ENCODE measurements at regions not wholly inside any gene's neighbourhood (a gene's known extent, or its start where the extent isn't known, plus 50 kb on each side); places are given as distances from the start of the nearest gene placed in this dataset.

DNA sequence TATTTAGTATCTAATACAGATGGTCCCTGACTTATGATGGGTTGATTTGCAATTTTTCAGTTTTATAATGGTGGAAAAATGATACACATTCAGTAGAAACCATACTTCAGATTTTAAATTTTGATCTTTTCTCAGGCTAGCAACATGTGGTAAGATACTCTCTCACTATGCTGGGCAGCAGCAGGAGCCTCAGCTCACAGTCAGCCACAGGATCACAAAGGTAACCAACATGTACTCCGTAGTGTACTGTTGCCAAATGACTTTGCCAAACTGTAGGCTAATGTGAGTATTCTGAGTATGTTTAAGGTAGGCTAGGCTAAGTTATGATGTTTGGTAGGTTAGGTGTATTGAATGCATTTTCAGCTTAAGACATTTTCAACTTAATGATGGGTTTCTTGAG is 498.6 kb upstream of the DPPA4 start:
- TF ChIP-seq, protein P1, sequence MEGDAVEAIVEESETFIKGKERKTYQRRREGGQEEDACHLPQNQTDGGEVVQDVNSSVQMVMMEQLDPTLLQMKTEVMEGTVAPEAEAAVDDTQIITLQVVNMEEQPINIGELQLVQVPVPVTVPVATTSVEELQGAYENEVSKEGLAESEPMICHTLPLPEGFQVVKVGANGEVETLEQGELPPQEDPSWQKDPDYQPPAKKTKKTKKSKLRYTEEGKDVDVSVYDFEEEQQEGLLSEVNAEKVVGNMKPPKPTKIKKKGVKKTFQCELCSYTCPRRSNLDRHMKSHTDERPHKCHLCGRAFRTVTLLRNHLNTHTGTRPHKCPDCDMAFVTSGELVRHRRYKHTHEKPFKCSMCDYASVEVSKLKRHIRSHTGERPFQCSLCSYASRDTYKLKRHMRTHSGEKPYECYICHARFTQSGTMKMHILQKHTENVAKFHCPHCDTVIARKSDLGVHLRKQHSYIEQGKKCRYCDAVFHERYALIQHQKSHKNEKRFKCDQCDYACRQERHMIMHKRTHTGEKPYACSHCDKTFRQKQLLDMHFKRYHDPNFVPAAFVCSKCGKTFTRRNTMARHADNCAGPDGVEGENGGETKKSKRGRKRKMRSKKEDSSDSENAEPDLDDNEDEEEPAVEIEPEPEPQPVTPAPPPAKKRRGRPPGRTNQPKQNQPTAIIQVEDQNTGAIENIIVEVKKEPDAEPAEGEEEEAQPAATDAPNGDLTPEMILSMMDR (conservative IDR thresholded peaks at IDR 0.05; ENCODE audit: low read depth, low read length): no peak

DNA sequence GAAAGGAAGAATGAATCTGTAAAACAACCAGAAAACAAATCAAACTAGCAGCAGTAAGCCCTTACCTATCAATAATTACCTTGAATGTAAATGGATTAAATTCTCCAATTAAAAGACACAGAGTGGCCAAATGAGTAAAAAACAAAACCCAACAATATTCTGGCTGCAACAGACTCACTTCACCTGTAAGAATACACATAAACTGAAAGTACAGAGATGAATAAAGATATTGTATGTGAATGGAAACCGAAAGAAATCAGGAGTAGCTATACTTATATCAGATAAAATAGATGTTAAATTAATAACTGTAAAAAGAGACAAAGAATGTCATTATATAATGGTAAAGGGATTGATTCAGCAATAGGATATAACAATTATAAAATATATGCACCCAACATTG is 514.5 kb upstream of the DPPA4 start:
- Histone ChIP-seq H3K9ac (no peak overlapping the region), H3K4me2 (peak overlapping the region; percentile 82), H3K79me2 (ENCODE audit: insufficient read depth, low read depth) (no peaks in the 10 kb centered on the region), H3K4me3 (IDR thresholded peaks at IDR 0.05; ENCODE audit: insufficient read depth, low read depth, low read length) (no peak overlapping the region), H3K27me3 (ENCODE audit: insufficient read depth, low read depth) (no peaks in the 10 kb centered on the region), H3K36me3 (ENCODE audit: insufficient read depth) (no peaks in the 10 kb centered on the region), H3K4me1 (ENCODE audit: low read depth, poor library complexity, severe bottlenecking) (peaks cover 48% of the 10 kb centered on the region), H2AFZ (ENCODE audit: low read depth) (no peak overlapping the region), H3K27ac (peak overlapping the region; percentile 38), H4K20me1 (ENCODE audit: insufficient read depth) (no peaks in the 10 kb centered on the region)
- TF ChIP-seq, protein P1 (conservative IDR thresholded peaks at IDR 0.05; ENCODE audit: low read depth, low read length): no peak

More for the DNA sequence above, 498.6 kb upstream of the DPPA4 start:
- no peaks in the 10 kb centered on the region for H3K36me3 ChIP-seq (ENCODE audit: insufficient read depth)
- no peaks in the 10 kb centered on the region for H3K79me2 ChIP-seq (ENCODE audit: insufficient read depth, low read depth)
- no peak overlapping the region for H3K27ac ChIP-seq
- H3K4me3 ChIP-seq (IDR thresholded peaks at IDR 0.05; ENCODE audit: insufficient read depth, low read depth, low read length): no peak overlapping the region
- H3K4me2 ChIP-seq: no peak overlapping the region
- no peak overlapping the region for H3K9ac ChIP-seq
- no peaks in the 10 kb centered on the region; the same call in 1 of the 2 replicates for H3K27me3 ChIP-seq (ENCODE audit: insufficient read depth, low read depth)
- no peaks in the 10 kb centered on the region for H4K20me1 ChIP-seq (ENCODE audit: insufficient read depth)
- no peaks in the 10 kb centered on the region for H3K4me1 ChIP-seq (ENCODE audit: low read depth, poor library complexity, severe bottlenecking)
- no peak overlapping the region for H2AFZ ChIP-seq (ENCODE audit: low read depth)

DNA sequence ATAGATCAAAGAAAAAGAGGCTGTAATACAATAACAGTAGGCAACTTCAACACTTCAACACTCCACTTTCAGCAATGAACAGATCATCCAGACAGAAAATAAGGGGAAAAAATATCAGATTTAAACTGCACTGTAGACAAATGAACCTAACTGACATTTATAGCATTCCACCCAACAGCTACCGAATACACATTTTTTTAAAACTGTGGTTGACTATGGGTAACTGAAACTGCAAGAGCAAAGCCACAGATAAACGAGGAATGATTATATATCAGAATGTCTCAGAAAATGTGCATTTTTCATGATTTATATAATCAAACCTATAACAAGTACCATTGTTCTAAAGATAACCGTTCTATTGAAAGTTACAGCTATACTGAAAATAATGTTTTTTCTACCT is 514.9 kb upstream of the DPPA4 start:
- no peak overlapping the region for H3K9ac ChIP-seq
- H3K27ac ChIP-seq: peak overlapping the region; percentile 38
- peaks cover 44% of the 10 kb centered on the region for H3K4me1 ChIP-seq (ENCODE audit: low read depth, poor library complexity, severe bottlenecking)
- H3K79me2 ChIP-seq (ENCODE audit: insufficient read depth, low read depth): no peaks in the 10 kb centered on the region
- no peaks in the 10 kb centered on the region for H3K36me3 ChIP-seq (ENCODE audit: insufficient read depth)
- no peaks in the 10 kb centered on the region for H3K27me3 ChIP-seq (ENCODE audit: insufficient read depth, low read depth)
- H3K4me3 ChIP-seq (IDR thresholded peaks at IDR 0.05; ENCODE audit: insufficient read depth, low read depth, low read length): no peak overlapping the region
- H3K4me2 ChIP-seq: peak overlapping the region; percentile 82
- H4K20me1 ChIP-seq (ENCODE audit: insufficient read depth): no peaks in the 10 kb centered on the region
- 0 out of 2 replicates have a peak overlapping the region, but pooled peaks have one; percentile 7 for H2AFZ ChIP-seq (ENCODE audit: low read depth)
- TF ChIP-seq, protein P1 (conservative IDR thresholded peaks at IDR 0.05; ENCODE audit: low read depth, low read length): no peak

DNA sequence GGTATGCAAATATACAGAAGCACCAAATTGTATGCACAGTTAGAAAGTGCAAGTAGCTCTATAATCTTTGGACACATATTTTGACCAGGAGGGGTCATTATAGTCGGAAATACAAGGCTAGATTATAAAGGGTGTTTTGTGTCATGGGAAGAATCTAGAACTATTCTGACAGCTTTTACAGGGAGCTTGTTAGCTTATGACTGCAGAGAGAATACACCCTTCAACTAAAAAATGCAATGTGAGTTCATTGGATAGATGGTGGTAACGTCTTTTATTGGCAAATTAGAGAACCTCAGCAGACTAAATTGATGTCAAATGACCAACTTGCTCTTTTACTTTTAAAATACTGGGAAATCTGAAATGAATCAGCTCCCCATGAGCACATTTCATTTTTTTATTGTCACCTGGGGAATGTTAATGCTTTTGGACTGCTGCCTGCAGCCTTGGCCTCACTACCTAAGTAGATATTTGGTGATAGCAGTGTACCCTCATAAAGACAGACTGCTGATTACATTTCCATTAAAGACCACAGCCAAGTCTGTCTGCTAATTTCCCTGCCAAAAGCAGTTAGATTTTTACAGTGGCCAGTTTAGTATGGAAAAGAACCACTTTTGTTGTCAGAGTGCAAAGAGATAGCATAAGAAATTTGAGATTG is 515.9 kb upstream of the DPPA4 start:
- TF ChIP-seq, protein P1 (conservative IDR thresholded peaks at IDR 0.05; ENCODE audit: low read depth, low read length): no peak
- H4K20me1 ChIP-seq (ENCODE audit: insufficient read depth): no peaks in the 10 kb centered on the region
- no peaks in the 10 kb centered on the region for H3K27me3 ChIP-seq (ENCODE audit: insufficient read depth, low read depth)
- H3K4me2 ChIP-seq: peak overlapping the region; percentile 82
- H3K36me3 ChIP-seq (ENCODE audit: insufficient read depth): no peaks in the 10 kb centered on the region
- H3K9ac ChIP-seq: no peak overlapping the region
- no peak overlapping the region for H3K27ac ChIP-seq
- H2AFZ ChIP-seq (ENCODE audit: low read depth): no peak overlapping the region
- peaks cover 35% of the 10 kb centered on the region for H3K4me1 ChIP-seq (ENCODE audit: low read depth, poor library complexity, severe bottlenecking)
- no peaks in the 10 kb centered on the region for H3K79me2 ChIP-seq (ENCODE audit: insufficient read depth, low read depth)
- no peak overlapping the region for H3K4me3 ChIP-seq (IDR thresholded peaks at IDR 0.05; ENCODE audit: insufficient read depth, low read depth, low read length)
